Upper lobe of right lung (tissue), 1 donor: ENCODE measurements at regions not wholly inside any gene's neighbourhood (a gene's known extent, or its start where the extent isn't known, plus 50 kb on each side); places are given as distances from the start of the nearest gene placed in this dataset.

ENCODE experiments used
- ATAC-seq: fragments of 200-7000 bp; cut with Tn5 transposase; one replicate; pipeline ENCODE4 v1.9.1; 2020; ENCODE audit warnings: mild to moderate bottlenecking, moderate library complexity
- DNase-seq: peaks from one replicate; pipeline ENCODE4 v3.0.0-alpha.2; 2020
- H3K27ac ChIP-seq: fragments of 200-600 bp; one replicate; pipeline ENCODE4 v1.8.0; 2022
- H3K27me3 ChIP-seq: fragments of 200-600 bp; one replicate; pipeline ENCODE4 v1.8.0; 2022; ENCODE audit warnings: mild to moderate bottlenecking
- H3K36me3 ChIP-seq: fragments of 200-600 bp; one replicate; pipeline ENCODE4 v1.8.0; 2022
- H3K4me1 ChIP-seq: fragments of 200-600 bp; one replicate; pipeline ENCODE4 v1.8.0; 2022
- H3K4me3 ChIP-seq: fragments of 200-600 bp; one replicate; pipeline ENCODE4 v1.8.0; 2022; ENCODE audit warnings: mild to moderate bottlenecking
- H3K9me3 ChIP-seq: fragments of 200-600 bp; one replicate; pipeline ENCODE4 v1.8.0; 2022
- CTCF ChIP-seq: fragments of 200-600 bp; IDR thresholded peaks from one replicate; pipeline ENCODE4 v1.8.0; 2022; ENCODE audit warnings: antibody characterized with exemption
- intact Hi-C: fragments of 100-400 bp; cut with DNase I; formaldehyde crosslinking; loops from one replicate; pipeline ENCODE4 v1.11.0; 2022
- donor health status: DM: no; HTN: yes; CAD: no; lungs with severe emphysema.

- TF ChIP-seq CTCF = no peak
- H3K27ac ChIP-seq = no peak overlapping the region
- H3K36me3 ChIP-seq = no peaks in the 10 kb centered on the region
- no peak for DNase-seq
- H3K27me3 ChIP-seq = no peaks in the 10 kb centered on the region
- H3K4me1 ChIP-seq = peaks cover 6% of the 10 kb centered on the region
- intact Hi-C loops = no loop called here
- ATAC-seq = peak; percentile 55
- no peaks in the 10 kb centered on the region for H3K9me3 ChIP-seq
- no peak overlapping the region for H3K4me3 ChIP-seq
Measured at GRCh38 chr13:79659121-79659521, 178.2 kb downstream of the NDFIP2 start.

- no peak overlapping the region for H3K4me3 ChIP-seq
- H3K9me3 ChIP-seq = no peaks in the 10 kb centered on the region
- no peak for TF ChIP-seq CTCF
- peaks cover 6% of the 10 kb centered on the region for H3K4me1 ChIP-seq
- H3K27ac ChIP-seq = no peak overlapping the region
- H3K36me3 ChIP-seq = no peaks in the 10 kb centered on the region
- no peak for ATAC-seq
- no peak for DNase-seq
- no peaks in the 10 kb centered on the region for H3K27me3 ChIP-seq
- intact Hi-C loops = no loop called here
Measured at GRCh38 chr13:79658333-79658975, 177.5 kb downstream of the NDFIP2 start.

- H3K36me3 ChIP-seq = no peaks in the 10 kb centered on the region
- TF ChIP-seq CTCF = no peak
- peaks cover 6% of the 10 kb centered on the region for H3K4me1 ChIP-seq
- no peak overlapping the region for H3K27ac ChIP-seq
- DNase-seq = no peak
- no peak overlapping the region for H3K4me3 ChIP-seq
- intact Hi-C loops = no loop called here
- H3K9me3 ChIP-seq = no peaks in the 10 kb centered on the region
- H3K27me3 ChIP-seq = no peaks in the 10 kb centered on the region
- no peak for ATAC-seq
Measured at GRCh38 chr13:79655509-79655908, 174.6 kb downstream of the NDFIP2 start.

GRCh38 chr13:79654520-79654919 lies 173.6 kb downstream of the NDFIP2 start:
- ATAC-seq (no peak), DNase-seq (no peak)
- Histone ChIP-seq H3K27me3 (no peaks in the 10 kb centered on the region), H3K9me3 (no peaks in the 10 kb centered on the region), H3K27ac (no peak overlapping the region), H3K36me3 (no peaks in the 10 kb centered on the region), H3K4me1 (peaks cover 6% of the 10 kb centered on the region), H3K4me3 (no peak overlapping the region)
- no peak for TF ChIP-seq CTCF
- intact Hi-C loops = no loop called here

- H3K9me3 ChIP-seq = no peaks in the 10 kb centered on the region
- H3K36me3 ChIP-seq = no peaks in the 10 kb centered on the region
- TF ChIP-seq CTCF = no peak
- no peaks in the 10 kb centered on the region for H3K4me1 ChIP-seq
- H3K27me3 ChIP-seq = no peaks in the 10 kb centered on the region
- intact Hi-C loops = no loop called here
- DNase-seq (no peak), ATAC-seq (no peak)
- no peak overlapping the region for H3K4me3 ChIP-seq
- no peak overlapping the region for H3K27ac ChIP-seq
Measured at GRCh38 chr13:79650688-79651087, 169.7 kb downstream of the NDFIP2 start.

- Histone ChIP-seq H3K4me3 (no peak overlapping the region), H3K27me3 (no peaks in the 10 kb centered on the region), H3K36me3 (no peaks in the 10 kb centered on the region), H3K4me1 (no peaks in the 10 kb centered on the region), H3K27ac (no peak overlapping the region), H3K9me3 (no peaks in the 10 kb centered on the region)
- no peak for ATAC-seq
- TF ChIP-seq CTCF = no peak
- intact Hi-C loops = no loop called here
- no peak for DNase-seq
Measured at GRCh38 chr13:79648191-79648590, 167.2 kb downstream of the NDFIP2 start.
